ENCODE measurements at regions not wholly inside any gene's neighbourhood (a gene's known extent, or its start where the extent isn't known, plus 50 kb on each side); places are given as distances from the start of the nearest gene placed in this dataset.
A peak's percentile ranks its signal among the peaks of the same experiment; 100 is the strongest.
"Not testable (repeated sequence)": the region's sequence is repeated elsewhere in the genome, so short reads cannot be mapped to it uniquely, and the experiment has no call there.

- DNase-seq (ENCODE audit: low read depth, low spot score): no peak
- in situ Hi-C loops (cut with HindIII; ENCODE audit: low pct_unique_long_range_greater_than_20kb, low sequenced_read_pairs): no loop called here
Observed at GRCh38 chr21:31517664-31518414, 141.7 kb upstream of the SOD1 start.

- no peak for DNase-seq (ENCODE audit: low read depth, low spot score)
- in situ Hi-C loops (cut with HindIII; ENCODE audit: low pct_unique_long_range_greater_than_20kb, low sequenced_read_pairs): no loop called here
Observed at GRCh38 chr21:31515253-31515652, 144.2 kb upstream of the SOD1 start.

- in situ Hi-C loops (cut with HindIII; ENCODE audit: low pct_unique_long_range_greater_than_20kb, low sequenced_read_pairs): no loop called here
- DNase-seq (ENCODE audit: low read depth, low spot score): peak; percentile 81
Observed at GRCh38 chr21:31514598-31514997, 144.9 kb upstream of the SOD1 start.

- in situ Hi-C loops (cut with HindIII; ENCODE audit: low pct_unique_long_range_greater_than_20kb, low sequenced_read_pairs); DNase-seq (ENCODE audit: low read depth, low spot score): not testable (repeated sequence)
Observed at GRCh38 chr21:31513541-31513940, 146.0 kb upstream of the SOD1 start.

DNA sequence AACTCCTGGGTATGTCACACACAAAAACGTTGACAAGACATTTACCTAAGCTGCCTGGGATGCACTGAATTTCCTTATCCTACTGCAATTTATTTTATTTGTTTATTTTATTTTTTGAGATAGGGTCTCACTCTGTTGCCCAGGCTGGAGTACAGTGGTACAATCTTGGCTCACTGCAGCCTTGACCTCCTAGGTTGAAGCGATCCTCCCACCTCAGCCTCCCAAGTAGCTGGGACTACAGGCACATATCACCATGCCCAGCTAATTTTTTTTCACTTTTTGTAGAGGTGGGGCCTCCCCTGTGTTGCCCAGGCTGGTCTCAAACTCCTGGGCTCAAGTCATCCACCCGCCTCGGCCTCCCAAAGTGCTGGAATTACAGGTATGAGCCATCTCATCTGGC lies 147.5 kb upstream of the SOD1 start:
- in situ Hi-C loops (cut with HindIII; ENCODE audit: low pct_unique_long_range_greater_than_20kb, low sequenced_read_pairs); DNase-seq (ENCODE audit: low read depth, low spot score): not testable (repeated sequence)

DNA sequence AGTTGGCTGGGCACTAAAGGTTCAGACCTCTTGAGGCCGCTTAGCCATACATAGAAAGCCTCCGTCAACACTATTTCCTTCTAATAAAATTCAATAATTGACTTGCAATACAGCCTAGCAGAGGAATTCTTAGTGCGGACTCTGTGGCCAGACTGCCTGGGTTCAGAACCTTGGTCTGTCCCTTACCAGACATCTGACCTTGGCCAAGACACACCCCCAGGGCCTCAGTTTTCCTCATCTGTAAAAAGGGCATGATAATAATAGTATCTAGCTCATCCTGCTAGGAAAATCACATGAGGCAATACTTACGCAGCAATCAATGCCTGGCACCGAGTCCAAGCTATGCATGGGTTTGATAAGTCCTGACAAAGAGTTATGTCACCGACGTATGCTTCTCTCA lies 148.2 kb upstream of the SOD1 start:
- in situ Hi-C loops (cut with HindIII; ENCODE audit: low pct_unique_long_range_greater_than_20kb, low sequenced_read_pairs): no loop called here
- DNase-seq (ENCODE audit: low read depth, low spot score): no peak

DNA sequence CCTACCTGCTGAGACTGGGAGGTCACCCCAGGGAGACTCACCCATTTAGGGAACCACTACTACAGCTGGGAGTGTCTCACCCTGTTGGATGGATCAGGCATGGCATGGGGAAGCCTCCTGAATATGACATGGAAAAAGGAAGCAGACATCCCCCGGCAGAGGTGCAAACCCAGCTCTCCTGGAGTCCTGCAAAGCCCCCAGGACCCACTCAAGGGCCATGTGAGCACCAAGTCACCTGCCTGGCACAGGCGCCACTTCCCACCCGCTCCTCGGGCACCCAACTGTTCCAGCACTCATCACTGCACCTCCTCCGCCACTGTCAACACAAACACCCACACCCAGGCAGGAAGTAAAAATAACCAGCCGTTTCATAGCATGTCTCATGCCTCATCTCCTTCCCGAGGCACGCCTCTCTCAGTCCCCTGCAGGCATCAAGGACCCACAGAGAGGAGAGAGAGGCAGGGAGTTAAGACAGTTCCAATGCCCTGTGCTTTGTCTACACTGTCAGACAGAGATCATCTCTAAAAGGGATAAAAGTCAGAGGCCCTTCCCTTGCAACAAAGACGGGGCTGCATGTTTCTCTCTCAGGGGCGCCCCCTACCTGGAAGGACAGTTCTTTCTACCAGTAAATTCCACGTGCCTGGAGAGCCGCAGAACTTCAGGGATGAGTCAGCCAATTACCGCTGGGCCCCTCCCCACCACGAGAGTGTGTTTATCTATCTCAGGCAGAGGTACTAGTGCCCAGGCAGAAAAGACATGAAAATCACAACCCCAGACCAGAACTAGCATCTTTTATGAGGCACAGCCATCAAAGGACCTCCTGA lies 150.1 kb upstream of the SOD1 start:
- in situ Hi-C loops (cut with HindIII; ENCODE audit: low pct_unique_long_range_greater_than_20kb, low sequenced_read_pairs): no loop called here

DNA sequence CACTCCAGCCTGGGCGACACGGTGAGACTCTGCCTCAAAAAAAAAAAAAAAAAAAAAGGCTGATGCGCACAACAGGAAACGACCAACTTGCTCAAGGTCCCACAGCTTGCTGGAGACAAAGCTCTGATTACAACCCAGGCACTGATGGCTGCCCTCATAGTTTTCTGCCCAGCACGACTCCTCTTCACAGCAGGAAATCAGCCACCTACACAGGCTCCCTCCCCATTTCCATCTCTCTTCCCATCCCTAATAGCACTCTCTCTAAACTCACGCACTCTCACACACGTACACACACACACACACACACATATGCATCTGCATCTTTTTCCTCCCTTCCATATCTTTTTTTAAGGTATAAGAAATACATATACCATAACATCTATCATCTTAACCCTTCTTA lies 153.5 kb upstream of the SOD1 start:
- in situ Hi-C loops (cut with HindIII; ENCODE audit: low pct_unique_long_range_greater_than_20kb, low sequenced_read_pairs): no loop called here
- no peak for DNase-seq (ENCODE audit: low read depth, low spot score)

More for the DNA sequence above, 150.1 kb upstream of the SOD1 start:
- DNase-seq (ENCODE audit: low read depth, low spot score): peak; percentile 67

DNA sequence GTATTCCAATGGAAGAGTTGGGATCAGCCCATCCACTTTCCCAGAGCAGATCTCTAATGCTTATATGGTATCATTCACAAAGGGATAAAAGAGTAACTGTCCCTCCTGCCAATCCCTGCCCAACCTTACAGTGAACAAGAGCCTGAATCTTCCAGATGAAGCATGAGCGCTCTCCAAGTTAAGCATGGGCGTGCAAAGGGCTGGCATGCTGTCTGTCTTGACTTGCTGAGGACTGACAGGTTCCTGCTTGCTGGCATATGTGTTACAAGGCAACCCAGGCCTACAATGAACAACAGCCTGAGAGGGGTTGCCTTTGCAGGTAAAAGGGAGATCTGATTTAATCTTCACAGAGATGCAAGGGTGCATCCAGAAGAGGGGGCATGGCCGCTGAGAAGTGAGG lies 155.6 kb upstream of the SOD1 start:
- no peak for DNase-seq (ENCODE audit: low read depth, low spot score)
- in situ Hi-C loops (cut with HindIII; ENCODE audit: low pct_unique_long_range_greater_than_20kb, low sequenced_read_pairs): no loop called here

DNA sequence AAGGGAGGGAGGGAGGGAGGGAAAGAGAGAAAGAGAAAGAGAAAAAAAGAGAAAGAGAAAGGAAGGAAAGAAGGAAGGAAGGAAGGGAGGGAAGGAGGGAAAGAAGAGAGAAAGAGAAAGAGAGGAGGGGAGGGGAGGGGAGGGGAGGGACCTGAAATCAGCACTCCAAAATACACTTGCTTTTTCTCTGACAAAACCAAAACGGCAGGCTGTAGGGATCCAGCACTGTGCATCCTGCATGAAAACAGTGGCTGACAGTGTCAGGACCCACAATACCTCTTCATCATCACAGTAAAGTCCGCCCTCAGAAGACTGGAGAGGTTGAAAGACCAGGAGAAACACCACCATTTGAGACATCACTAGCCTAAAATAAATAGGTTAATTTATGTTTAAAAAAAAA lies 156.0 kb upstream of the SOD1 start:
- no peak for DNase-seq (ENCODE audit: low read depth, low spot score)
- in situ Hi-C loops (cut with HindIII; ENCODE audit: low pct_unique_long_range_greater_than_20kb, low sequenced_read_pairs): no loop called here

- in situ Hi-C loops (cut with HindIII; ENCODE audit: low pct_unique_long_range_greater_than_20kb, low sequenced_read_pairs): no loop called here
- no peak for DNase-seq (ENCODE audit: low read depth, low spot score)
Observed at GRCh38 chr21:31502537-31503143, 156.9 kb upstream of the SOD1 start.

DNA sequence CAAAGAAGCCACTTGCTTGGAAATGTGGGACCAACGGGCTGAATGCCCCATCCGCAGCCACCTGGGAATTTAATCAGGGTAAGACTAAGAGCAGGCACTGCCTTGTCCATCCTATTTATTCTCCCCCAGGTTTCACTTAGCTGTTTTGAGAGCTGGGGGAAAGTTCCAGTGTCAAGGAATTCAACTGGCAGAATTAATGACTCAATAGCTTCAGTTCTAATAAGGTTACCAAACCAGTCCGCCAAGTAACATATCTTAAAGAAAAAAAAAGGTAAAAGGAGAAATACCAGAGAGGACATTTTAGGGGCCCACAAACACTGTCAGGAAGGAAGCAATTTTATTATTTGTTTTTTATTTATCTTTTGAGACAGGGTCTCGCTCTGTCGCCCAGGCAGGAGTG lies 157.6 kb upstream of the SOD1 start:
- in situ Hi-C loops (cut with HindIII; ENCODE audit: low pct_unique_long_range_greater_than_20kb, low sequenced_read_pairs): no loop called here
- no peak for DNase-seq (ENCODE audit: low read depth, low spot score)

DNA sequence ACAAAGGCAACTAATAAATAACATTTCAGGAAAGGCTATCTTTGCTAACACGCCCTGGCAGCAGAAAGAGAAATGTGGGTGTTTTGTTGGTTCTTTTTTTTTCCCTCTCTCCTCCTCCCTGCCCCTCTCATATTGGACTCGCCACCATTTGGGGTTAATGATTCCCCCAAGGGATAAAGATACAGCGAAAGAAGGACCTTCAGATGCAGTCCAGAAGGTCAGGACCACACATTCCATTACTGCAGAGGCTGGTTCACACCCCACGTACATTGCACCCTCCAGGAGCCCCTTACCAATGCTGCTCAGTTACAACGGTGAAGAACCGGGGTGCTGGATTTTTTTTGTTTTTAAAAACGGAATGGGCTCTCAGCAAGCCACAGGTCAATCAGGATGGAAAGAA lies 156.9 kb upstream of the TIAM1 start:
- in situ Hi-C loops (cut with HindIII; ENCODE audit: low pct_unique_long_range_greater_than_20kb, low sequenced_read_pairs): no loop called here

DNA sequence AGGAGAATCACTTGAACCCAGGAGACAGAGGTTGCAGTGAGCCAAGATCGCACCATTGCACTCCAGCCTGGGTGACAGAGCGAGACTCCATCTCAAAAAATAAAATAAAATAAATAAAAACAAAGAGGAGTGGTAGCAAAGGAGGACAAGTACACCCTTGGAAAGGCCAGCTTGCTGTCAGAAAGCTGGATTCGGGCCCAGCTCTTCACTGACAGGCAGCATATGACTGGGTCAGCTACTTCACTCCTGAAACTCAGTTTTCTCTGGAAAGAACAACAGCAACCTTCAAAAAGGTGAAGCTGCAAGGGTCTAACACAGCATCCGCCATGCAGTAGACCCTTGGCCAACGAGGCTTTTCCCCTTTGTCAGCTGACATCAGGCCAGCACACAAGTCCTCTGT lies 156.0 kb upstream of the TIAM1 start:
- DNase-seq (ENCODE audit: low read depth, low spot score): no peak
- in situ Hi-C loops (cut with HindIII; ENCODE audit: low pct_unique_long_range_greater_than_20kb, low sequenced_read_pairs): no loop called here

More for the DNA sequence above, 156.9 kb upstream of the TIAM1 start:
- DNase-seq (ENCODE audit: low read depth, low spot score): no peak

GRCh38 chr21:31498985-31499384 lies 154.9 kb upstream of the TIAM1 start:
- DNase-seq (ENCODE audit: low read depth, low spot score): peak; percentile 37
- in situ Hi-C loops (cut with HindIII; ENCODE audit: low pct_unique_long_range_greater_than_20kb, low sequenced_read_pairs): no loop called here

- DNase-seq (ENCODE audit: low read depth, low spot score): no peak
Observed at GRCh38 chr21:31497914-31498313, 153.9 kb upstream of the TIAM1 start.

GRCh38 chr21:31493350-31493880 lies 149.4 kb upstream of the TIAM1 start:
- DNase-seq (ENCODE audit: low read depth, low spot score): no peak
- in situ Hi-C loops (cut with HindIII; ENCODE audit: low pct_unique_long_range_greater_than_20kb, low sequenced_read_pairs): no loop called here

More at GRCh38 chr21:31497914-31498313, 153.9 kb upstream of the TIAM1 start:
- in situ Hi-C loops (cut with HindIII; ENCODE audit: low pct_unique_long_range_greater_than_20kb, low sequenced_read_pairs): no loop called here

DNA sequence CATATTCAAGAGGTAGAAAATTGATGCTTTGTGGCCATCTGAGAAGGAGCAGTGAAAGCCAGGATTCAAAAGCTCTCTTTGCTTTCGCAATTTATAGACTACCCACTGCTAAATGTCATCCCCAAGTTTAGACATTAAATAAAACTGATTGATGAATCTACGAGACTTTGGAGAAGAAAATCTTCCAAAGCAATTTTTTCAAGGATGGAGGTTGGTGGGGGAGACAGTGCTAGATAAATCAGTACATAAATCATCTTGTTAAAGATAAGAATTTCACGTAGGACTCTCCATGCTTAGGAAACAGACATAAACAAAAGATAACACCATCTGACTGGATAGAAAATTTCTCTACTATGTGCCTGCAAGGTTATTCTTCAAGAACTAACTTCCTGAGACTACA lies 147.6 kb upstream of the TIAM1 start:
- DNase-seq (ENCODE audit: low read depth, low spot score): no peak
- in situ Hi-C loops (cut with HindIII; ENCODE audit: low pct_unique_long_range_greater_than_20kb, low sequenced_read_pairs): no loop called here

Data from SK-MEL-5 (cell line).